ENCODE measurements at regions not wholly inside any gene's neighbourhood (a gene's known extent, or its start where the extent isn't known, plus 50 kb on each side); places are given as distances from the start of the nearest gene placed in this dataset.

DNA sequence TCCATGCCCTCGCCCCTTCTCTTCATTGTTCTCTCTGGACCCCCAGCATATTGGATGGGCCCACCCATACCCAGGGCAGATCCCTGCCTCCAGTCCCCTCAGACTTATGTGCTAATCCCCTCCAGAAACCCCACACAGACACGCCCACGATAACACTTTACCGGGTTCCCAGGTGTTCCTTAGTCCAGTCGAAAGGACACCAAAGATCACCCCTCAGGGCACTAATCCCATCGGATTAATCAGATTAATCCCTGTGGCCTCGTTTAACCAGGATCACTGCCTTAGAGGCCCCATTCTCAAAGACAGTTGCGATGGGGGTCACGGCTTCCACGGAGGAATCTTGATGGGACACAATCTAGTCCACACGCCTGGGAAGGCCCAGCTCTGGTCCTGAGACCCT, 80.8 kb downstream of the SHANK2 start:
- TF ChIP-seq, protein P1, sequence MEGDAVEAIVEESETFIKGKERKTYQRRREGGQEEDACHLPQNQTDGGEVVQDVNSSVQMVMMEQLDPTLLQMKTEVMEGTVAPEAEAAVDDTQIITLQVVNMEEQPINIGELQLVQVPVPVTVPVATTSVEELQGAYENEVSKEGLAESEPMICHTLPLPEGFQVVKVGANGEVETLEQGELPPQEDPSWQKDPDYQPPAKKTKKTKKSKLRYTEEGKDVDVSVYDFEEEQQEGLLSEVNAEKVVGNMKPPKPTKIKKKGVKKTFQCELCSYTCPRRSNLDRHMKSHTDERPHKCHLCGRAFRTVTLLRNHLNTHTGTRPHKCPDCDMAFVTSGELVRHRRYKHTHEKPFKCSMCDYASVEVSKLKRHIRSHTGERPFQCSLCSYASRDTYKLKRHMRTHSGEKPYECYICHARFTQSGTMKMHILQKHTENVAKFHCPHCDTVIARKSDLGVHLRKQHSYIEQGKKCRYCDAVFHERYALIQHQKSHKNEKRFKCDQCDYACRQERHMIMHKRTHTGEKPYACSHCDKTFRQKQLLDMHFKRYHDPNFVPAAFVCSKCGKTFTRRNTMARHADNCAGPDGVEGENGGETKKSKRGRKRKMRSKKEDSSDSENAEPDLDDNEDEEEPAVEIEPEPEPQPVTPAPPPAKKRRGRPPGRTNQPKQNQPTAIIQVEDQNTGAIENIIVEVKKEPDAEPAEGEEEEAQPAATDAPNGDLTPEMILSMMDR (IDR thresholded peaks at IDR 0.05; ENCODE audit: insufficient read depth, low read length, poor library complexity, severe bottlenecking) = no peak
- TF ChIP-seq EZH2phosphoT487 (conservative IDR thresholded peaks at IDR 0.05; ENCODE audit: low read length) = no peak
